GM21381 (cell line): ENCODE measurements at regions not wholly inside any gene's neighbourhood (a gene's known extent, or its start where the extent isn't known, plus 50 kb on each side); places are given as distances from the start of the nearest gene placed in this dataset.

ENCODE experiments used
- ATAC-seq: cut with Tn5 transposase; IDR thresholded peaks from one replicate; pipeline ENCODE4 v1.9.1; 2021; ENCODE audit warnings: mild to moderate bottlenecking, moderate library complexity; ENCODE audit not compliant: unreplicated experiment

DNA sequence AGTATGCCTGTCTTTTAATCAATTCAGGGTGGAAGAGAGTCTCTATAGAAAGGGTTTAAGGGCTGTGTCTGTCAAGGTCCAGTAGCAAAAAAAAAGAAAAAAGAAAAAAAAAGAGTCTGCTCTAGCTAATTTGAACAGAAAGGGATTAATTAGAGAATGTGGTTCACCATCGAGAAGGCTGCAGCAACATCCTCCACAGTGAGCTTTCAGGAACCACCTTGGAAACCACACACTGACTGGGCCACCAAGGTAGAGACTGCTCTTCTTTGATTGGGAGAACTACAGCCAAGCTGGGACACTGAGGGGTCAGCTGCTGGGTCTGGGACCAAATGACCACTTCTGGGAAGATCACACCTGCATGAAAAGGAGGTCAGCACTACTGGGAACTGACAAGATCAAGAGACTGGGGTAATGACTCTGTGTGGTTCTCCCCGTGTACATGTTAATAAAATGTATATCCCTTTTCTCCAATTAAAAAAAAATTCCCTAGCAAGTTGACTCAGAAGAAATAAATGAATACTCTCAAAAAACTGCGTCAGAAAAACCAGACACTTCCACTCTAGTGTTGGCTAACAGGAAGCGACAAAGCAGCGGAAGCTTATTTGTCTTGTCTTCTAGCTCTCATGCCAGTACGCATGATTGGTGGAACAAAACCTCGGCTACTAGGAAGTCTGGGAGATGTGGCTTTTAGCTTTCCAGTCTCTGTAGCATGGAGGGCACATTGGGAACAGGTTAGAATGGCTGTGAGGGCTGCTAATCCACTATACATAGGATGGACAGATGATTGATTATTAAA is 60.0 kb upstream of the IVNS1ABP start:
- ATAC-seq = peak; percentile 36

- peak; percentile 57 for ATAC-seq
Measured at GRCh38 chr1:185376288-185376687, 59.2 kb upstream of the IVNS1ABP start.

DNA sequence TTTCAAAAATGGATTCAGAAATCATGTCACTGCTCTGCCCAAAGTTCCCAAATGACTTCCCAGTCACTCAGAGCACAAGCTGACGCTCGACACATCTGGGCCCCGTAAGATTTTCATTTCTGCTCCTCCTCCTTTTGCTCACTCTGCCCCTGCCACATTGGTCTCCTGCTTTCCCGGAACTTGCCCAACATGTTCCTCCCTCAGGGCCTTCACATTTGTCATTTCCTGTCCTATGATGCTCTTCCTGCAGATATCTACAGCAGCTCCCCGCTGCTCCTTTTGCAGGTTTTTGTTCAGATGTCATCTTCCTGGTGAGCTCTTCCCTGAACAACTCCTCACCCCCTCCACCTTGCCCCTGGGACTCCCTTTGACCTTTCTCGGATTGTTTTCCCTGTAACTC is 58.5 kb upstream of the IVNS1ABP start:
- ATAC-seq = no peak

DNA sequence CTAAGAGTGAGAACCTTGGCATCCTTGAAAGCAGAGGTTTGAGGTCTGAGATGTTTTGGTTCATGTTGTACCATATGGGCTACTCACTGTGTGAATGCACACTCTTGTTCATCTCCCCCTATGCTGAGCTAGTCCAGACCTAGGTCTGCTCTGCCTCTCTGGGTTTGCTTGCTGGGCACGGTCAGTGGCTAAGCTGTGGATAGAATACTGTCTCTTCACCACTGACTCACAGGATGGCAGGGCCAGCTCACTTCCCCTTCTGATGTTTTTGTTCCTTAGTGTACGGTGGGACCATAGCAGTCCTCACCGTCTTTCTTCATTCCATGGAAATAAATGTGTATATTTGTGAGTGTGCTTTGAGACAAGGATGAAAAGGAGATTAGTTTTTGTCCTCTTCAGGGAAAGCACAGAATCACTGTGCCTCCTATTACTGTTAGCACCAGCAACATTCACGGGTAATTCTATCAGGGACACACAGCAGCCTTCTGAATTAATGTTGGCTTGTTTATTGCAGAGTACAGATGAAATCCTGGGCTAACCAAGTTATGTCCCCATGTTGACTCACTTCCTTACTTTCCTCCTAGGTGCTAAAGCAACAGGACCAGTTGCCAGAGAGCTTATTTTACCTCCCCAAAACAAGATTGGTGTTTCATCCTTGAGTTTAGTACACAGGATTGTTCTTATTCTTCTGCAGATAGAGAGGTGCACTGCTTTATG is 56.9 kb upstream of the IVNS1ABP start:
- ATAC-seq = no peak

DNA sequence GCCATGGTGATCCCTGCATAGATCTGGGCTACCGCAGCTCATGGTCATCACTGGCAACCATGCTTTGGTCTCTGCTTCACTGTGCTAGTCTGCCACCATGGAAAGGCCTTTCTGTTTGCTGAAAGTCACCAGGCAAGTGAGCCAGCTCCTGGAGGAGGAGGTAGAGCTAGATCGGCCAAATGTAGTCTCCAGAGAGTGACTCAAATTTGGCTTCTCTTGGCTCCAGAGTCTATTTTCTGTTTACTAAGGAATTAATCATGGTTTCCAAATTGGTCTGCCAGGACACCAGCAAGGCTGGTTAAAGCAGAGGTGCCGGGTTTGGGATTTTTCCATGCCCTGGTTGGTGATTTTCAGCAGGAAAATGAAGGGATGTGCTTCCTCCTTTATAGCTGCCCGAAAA is 52.7 kb upstream of the IVNS1ABP start:
- no peak for ATAC-seq

DNA sequence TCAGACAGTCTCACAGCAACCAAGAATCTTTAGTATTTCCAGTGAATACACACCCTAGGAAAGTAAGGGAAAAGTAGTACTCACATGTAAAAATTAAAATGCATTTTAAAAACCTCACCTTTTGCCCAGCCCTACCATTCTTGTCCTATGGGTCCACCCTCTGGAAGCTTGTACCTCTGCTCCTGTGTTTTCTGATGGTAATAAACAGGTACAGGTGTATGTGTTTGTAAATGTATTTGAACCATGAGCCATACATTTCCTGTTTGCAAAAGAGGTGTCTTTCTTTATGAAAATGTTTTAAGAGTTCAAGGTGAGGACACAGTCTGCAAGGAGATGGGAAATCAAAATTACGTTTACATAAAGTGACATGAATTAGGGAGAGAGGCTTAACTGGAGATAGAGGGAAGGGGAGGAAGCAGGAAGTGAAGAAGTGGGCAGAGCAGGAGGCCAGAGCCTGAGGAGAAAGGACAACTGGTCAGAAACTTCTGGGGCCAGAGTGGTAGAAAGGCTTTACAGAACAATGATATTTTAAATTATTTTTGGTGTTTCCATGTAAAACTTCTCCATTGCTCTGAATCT is 52.0 kb upstream of the IVNS1ABP start:
- no peak for ATAC-seq

- no peak for ATAC-seq
Measured at GRCh38 chr1:185368313-185368855, 51.3 kb upstream of the IVNS1ABP start.

DNA sequence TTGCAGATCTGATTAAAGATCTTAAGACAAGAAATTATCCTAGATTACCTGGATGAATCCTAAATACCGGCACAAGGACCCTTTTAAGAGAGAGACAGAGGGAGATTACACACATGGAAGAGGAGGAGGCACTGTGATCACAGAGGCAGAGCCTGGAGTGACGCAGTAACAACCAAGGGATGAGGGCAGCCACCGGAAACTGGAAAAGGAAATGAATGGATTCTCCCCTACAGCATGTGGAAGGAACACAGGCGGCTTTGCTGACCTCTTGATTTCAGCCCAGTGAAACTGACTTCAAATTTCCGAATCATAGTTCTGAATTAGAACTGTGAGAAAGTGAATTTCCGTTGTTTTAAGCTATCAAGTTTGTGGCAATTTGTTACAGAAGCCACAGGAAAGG is 50.2 kb upstream of the IVNS1ABP start:
- ATAC-seq = no peak
